ENCODE measurements at regions not wholly inside any gene's neighbourhood (a gene's known extent, or its start where the extent isn't known, plus 50 kb on each side); places are given as distances from the start of the nearest gene placed in this dataset.

DNA sequence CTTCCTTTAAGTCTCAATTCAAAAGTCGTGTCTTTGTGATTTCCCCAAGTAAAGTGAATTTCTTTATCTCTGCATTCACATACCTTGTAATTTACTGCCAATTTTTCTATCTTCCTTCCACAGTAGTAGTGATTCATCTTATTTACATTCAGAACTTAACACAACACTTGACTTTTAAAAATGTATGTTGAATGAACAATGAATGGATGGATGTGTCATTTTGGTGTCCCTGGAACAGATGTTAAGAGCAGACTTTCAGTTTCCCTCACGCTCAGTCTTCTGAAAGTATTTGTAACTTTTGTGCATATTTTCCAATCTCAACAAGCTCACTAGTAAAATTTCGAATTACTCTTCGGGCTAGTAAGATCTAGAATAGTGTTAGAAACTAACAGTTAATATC, 352.0 kb downstream of the HHIPL2 start:
- intact Hi-C loops (cut with DNase I; ENCODE audit: low total_unique reads) (no loop called here), in situ Hi-C loops (cut with MboI; ENCODE audit: low pct_ligation_motif_present in 1 of 4, low pct_unique_long_range_greater_than_20kb in 1 of 4, low sequenced_read_pairs in 3 of 4) (no loop called here)
- no peak for DNase-seq
- WGBS, 2 donors (ENCODE audit: low coverage in 1 of 2) = 67 to 72% methylated on average over 4 of the region's 4 CpGs
- Histone ChIP-seq H3K27me3 (no peaks in the 10 kb centered on the region), H3K9me3 (no peaks in the 10 kb centered on the region), H3K27ac (no peak overlapping the region), H3K4me1 (no peaks in the 10 kb centered on the region), H3K36me3 (no peaks in the 10 kb centered on the region), H3K4me3 (no peak overlapping the region)
- TF ChIP-seq POLR2AphosphoS5 (IDR thresholded peaks at IDR 0.05) (no peak), CTCF (IDR thresholded peaks at IDR 0.05) (no peak), POLR2A (IDR thresholded peaks at IDR 0.05) (no peak), EP300 (IDR thresholded peaks at IDR 0.05; ENCODE audit: low read depth) (no peak)

DNA sequence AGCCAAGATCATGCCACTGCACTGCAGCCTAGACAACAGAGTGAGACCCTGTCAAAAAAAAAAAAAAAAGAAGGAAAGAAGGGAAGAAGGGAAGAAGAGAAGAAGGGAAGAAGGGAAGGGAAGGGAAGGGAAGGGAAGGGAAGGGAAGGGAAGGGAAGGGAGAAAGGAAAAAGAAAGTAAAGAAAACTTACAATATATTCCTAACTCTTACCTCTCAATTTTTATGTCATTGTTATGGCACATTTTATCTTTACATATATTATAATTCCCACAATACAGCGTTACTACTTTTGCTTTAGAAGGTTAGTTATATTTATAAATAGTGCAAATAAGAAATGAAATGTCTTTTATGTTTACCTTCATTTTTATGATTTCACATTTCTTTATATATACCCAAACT, 358.7 kb downstream of the HHIPL2 start:
- intact Hi-C loops (cut with DNase I; ENCODE audit: low total_unique reads) = no loop called here
- Histone ChIP-seq H3K36me3 (no peaks in the 10 kb centered on the region), H3K9me3 (no peaks in the 10 kb centered on the region), H3K27me3 (no peaks in the 10 kb centered on the region), H3K4me1 (no peaks in the 10 kb centered on the region), H3K27ac (no peak overlapping the region), H3K4me3 (no peak overlapping the region)
- no peak for TF ChIP-seq CTCF (IDR thresholded peaks at IDR 0.05)
- no peak for TF ChIP-seq POLR2A (IDR thresholded peaks at IDR 0.05)
- TF ChIP-seq POLR2AphosphoS5 (IDR thresholded peaks at IDR 0.05) = no peak
- no peak for TF ChIP-seq EP300 (IDR thresholded peaks at IDR 0.05; ENCODE audit: low read depth)
- DNase-seq = no peak
- in situ Hi-C loops (cut with MboI; ENCODE audit: low pct_ligation_motif_present in 1 of 4, low pct_unique_long_range_greater_than_20kb in 1 of 4, low sequenced_read_pairs in 3 of 4) = no loop called here
- WGBS, 2 donors (ENCODE audit: low coverage in 1 of 2) = 0 to 29% methylated on average over 1 of the region's 1 CpG

GRCh38 chr1:222187566-222188332, 360.2 kb downstream of the HHIPL2 start:
- intact Hi-C loops (cut with DNase I; ENCODE audit: low total_unique reads) = no loop called here
- Histone ChIP-seq H3K4me1 (no peaks in the 10 kb centered on the region), H3K27ac (no peak overlapping the region), H3K36me3 (no peaks in the 10 kb centered on the region), H3K4me3 (no peak overlapping the region), H3K9me3 (no peaks in the 10 kb centered on the region), H3K27me3 (no peaks in the 10 kb centered on the region)
- TF ChIP-seq POLR2AphosphoS5 (IDR thresholded peaks at IDR 0.05) (no peak), CTCF (IDR thresholded peaks at IDR 0.05) (no peak), POLR2A (IDR thresholded peaks at IDR 0.05) (no peak), EP300 (IDR thresholded peaks at IDR 0.05; ENCODE audit: low read depth) (no peak)
- 87 to 90% methylated on average over 5 to 6 of the region's 6 CpGs for WGBS, 2 donors (ENCODE audit: low coverage in 1 of 2)
- in situ Hi-C loops (cut with MboI; ENCODE audit: low pct_ligation_motif_present in 1 of 4, low pct_unique_long_range_greater_than_20kb in 1 of 4, low sequenced_read_pairs in 3 of 4) = no loop called here
- no peak for DNase-seq

- Histone ChIP-seq H3K27ac (no peak overlapping the region), H3K36me3 (no peaks in the 10 kb centered on the region), H3K27me3 (no peaks in the 10 kb centered on the region), H3K4me1 (no peaks in the 10 kb centered on the region), H3K4me3 (no peak overlapping the region), H3K9me3 (no peaks in the 10 kb centered on the region)
- no peak for DNase-seq
- intact Hi-C loops (cut with DNase I; ENCODE audit: low total_unique reads) (no loop called here), in situ Hi-C loops (cut with MboI; ENCODE audit: low pct_ligation_motif_present in 1 of 4, low pct_unique_long_range_greater_than_20kb in 1 of 4, low sequenced_read_pairs in 3 of 4) (no loop called here)
- TF ChIP-seq POLR2AphosphoS5 (IDR thresholded peaks at IDR 0.05) (no peak), CTCF (IDR thresholded peaks at IDR 0.05) (no peak), EP300 (IDR thresholded peaks at IDR 0.05; ENCODE audit: low read depth) (no peak), POLR2A (IDR thresholded peaks at IDR 0.05) (no peak)
These were observed 365.3 kb downstream of the HHIPL2 start for GRCh38 chr1:222182641-222183040.
